ENCODE measurements at regions not wholly inside any gene's neighbourhood (a gene's known extent, or its start where the extent isn't known, plus 50 kb on each side); places are given as distances from the start of the nearest gene placed in this dataset.
"Not testable (repeated sequence)": the region's sequence is repeated elsewhere in the genome, so short reads cannot be mapped to it uniquely, and the experiment has no call there.

- H3K4me3 ChIP-seq (ENCODE audit: low read depth, low read length); H3K4me1 ChIP-seq (ENCODE audit: control insufficient read depth, insufficient read depth, low read length, unreplicated experiment); H3K79me2 ChIP-seq (ENCODE audit: control insufficient read depth, insufficient read depth, low read length, unreplicated experiment); H2AFZ ChIP-seq (ENCODE audit: low read length, unreplicated experiment); H3K27ac ChIP-seq (ENCODE audit: low read depth, low read length); H3K36me3 ChIP-seq (ENCODE audit: insufficient read depth, low read length); H3K27me3 ChIP-seq (ENCODE audit: insufficient read depth, low read length): not testable (repeated sequence)
These were observed 5507.7 kb upstream of the TPTE start for GRCh38 chr21:5013455-5014304.

- not testable (repeated sequence) for H3K4me1 ChIP-seq (ENCODE audit: control insufficient read depth, insufficient read depth, low read length, unreplicated experiment); H3K36me3 ChIP-seq (ENCODE audit: insufficient read depth, low read length); H3K79me2 ChIP-seq (ENCODE audit: control insufficient read depth, insufficient read depth, low read length, unreplicated experiment); H2AFZ ChIP-seq (ENCODE audit: low read length, unreplicated experiment); H3K4me3 ChIP-seq (ENCODE audit: low read depth, low read length); H3K27ac ChIP-seq (ENCODE audit: low read depth, low read length); H3K27me3 ChIP-seq (ENCODE audit: insufficient read depth, low read length)
These were observed 5506.2 kb upstream of the TPTE start for GRCh38 chr21:5015187-5015586.

- H3K4me3 ChIP-seq (ENCODE audit: low read depth, low read length); H3K27me3 ChIP-seq (ENCODE audit: insufficient read depth, low read length); H3K36me3 ChIP-seq (ENCODE audit: insufficient read depth, low read length); H2AFZ ChIP-seq (ENCODE audit: low read length, unreplicated experiment); H3K79me2 ChIP-seq (ENCODE audit: control insufficient read depth, insufficient read depth, low read length, unreplicated experiment); H3K27ac ChIP-seq (ENCODE audit: low read depth, low read length); H3K4me1 ChIP-seq (ENCODE audit: control insufficient read depth, insufficient read depth, low read length, unreplicated experiment): not testable (repeated sequence)
These were observed 5502.3 kb upstream of the TPTE start for GRCh38 chr21:5019120-5019519.

GRCh38 chr21:5021815-5022214 lies 5499.6 kb upstream of the TPTE start:
- not testable (repeated sequence) for H3K36me3 ChIP-seq (ENCODE audit: insufficient read depth, low read length); H3K4me1 ChIP-seq (ENCODE audit: control insufficient read depth, insufficient read depth, low read length, unreplicated experiment); H3K27ac ChIP-seq (ENCODE audit: low read depth, low read length); H3K79me2 ChIP-seq (ENCODE audit: control insufficient read depth, insufficient read depth, low read length, unreplicated experiment); H3K27me3 ChIP-seq (ENCODE audit: insufficient read depth, low read length); H3K4me3 ChIP-seq (ENCODE audit: low read depth, low read length); H2AFZ ChIP-seq (ENCODE audit: low read length, unreplicated experiment)

GRCh38 chr21:5022254-5022653 lies 5499.1 kb upstream of the TPTE start:
- H3K4me3 ChIP-seq (ENCODE audit: low read depth, low read length); H2AFZ ChIP-seq (ENCODE audit: low read length, unreplicated experiment); H3K27me3 ChIP-seq (ENCODE audit: insufficient read depth, low read length); H3K79me2 ChIP-seq (ENCODE audit: control insufficient read depth, insufficient read depth, low read length, unreplicated experiment); H3K27ac ChIP-seq (ENCODE audit: low read depth, low read length); H3K36me3 ChIP-seq (ENCODE audit: insufficient read depth, low read length); H3K4me1 ChIP-seq (ENCODE audit: control insufficient read depth, insufficient read depth, low read length, unreplicated experiment): not testable (repeated sequence)

- not testable (repeated sequence) for H3K4me3 ChIP-seq (ENCODE audit: low read depth, low read length); H3K27me3 ChIP-seq (ENCODE audit: insufficient read depth, low read length); H2AFZ ChIP-seq (ENCODE audit: low read length, unreplicated experiment); H3K79me2 ChIP-seq (ENCODE audit: control insufficient read depth, insufficient read depth, low read length, unreplicated experiment); H3K4me1 ChIP-seq (ENCODE audit: control insufficient read depth, insufficient read depth, low read length, unreplicated experiment); H3K36me3 ChIP-seq (ENCODE audit: insufficient read depth, low read length); H3K27ac ChIP-seq (ENCODE audit: low read depth, low read length)
These were observed 5498.6 kb upstream of the TPTE start for GRCh38 chr21:5022748-5023147.

GRCh38 chr21:5035147-5035546 lies 5486.2 kb upstream of the TPTE start:
- not testable (repeated sequence) for H3K79me2 ChIP-seq (ENCODE audit: control insufficient read depth, insufficient read depth, low read length, unreplicated experiment); H3K4me3 ChIP-seq (ENCODE audit: low read depth, low read length); H3K36me3 ChIP-seq (ENCODE audit: insufficient read depth, low read length); H3K27ac ChIP-seq (ENCODE audit: low read depth, low read length); H3K27me3 ChIP-seq (ENCODE audit: insufficient read depth, low read length); H3K4me1 ChIP-seq (ENCODE audit: control insufficient read depth, insufficient read depth, low read length, unreplicated experiment); H2AFZ ChIP-seq (ENCODE audit: low read length, unreplicated experiment)

GRCh38 chr21:5035587-5035986 lies 5485.8 kb upstream of the TPTE start:
- not testable (repeated sequence) for H2AFZ ChIP-seq (ENCODE audit: low read length, unreplicated experiment); H3K36me3 ChIP-seq (ENCODE audit: insufficient read depth, low read length)

GRCh38 chr21:5037606-5038331 lies 5483.6 kb upstream of the TPTE start:
- not testable (repeated sequence) for H3K79me2 ChIP-seq (ENCODE audit: control insufficient read depth, insufficient read depth, low read length, unreplicated experiment); H3K4me1 ChIP-seq (ENCODE audit: control insufficient read depth, insufficient read depth, low read length, unreplicated experiment); H3K27me3 ChIP-seq (ENCODE audit: insufficient read depth, low read length); H3K27ac ChIP-seq (ENCODE audit: low read depth, low read length); H3K36me3 ChIP-seq (ENCODE audit: insufficient read depth, low read length); H3K4me3 ChIP-seq (ENCODE audit: low read depth, low read length); H2AFZ ChIP-seq (ENCODE audit: low read length, unreplicated experiment)

More at GRCh38 chr21:5035587-5035986, 5485.8 kb upstream of the TPTE start:
- H3K4me3 ChIP-seq (ENCODE audit: low read depth, low read length); H3K27ac ChIP-seq (ENCODE audit: low read depth, low read length); H3K27me3 ChIP-seq (ENCODE audit: insufficient read depth, low read length); H3K79me2 ChIP-seq (ENCODE audit: control insufficient read depth, insufficient read depth, low read length, unreplicated experiment); H3K4me1 ChIP-seq (ENCODE audit: control insufficient read depth, insufficient read depth, low read length, unreplicated experiment): not testable (repeated sequence)

- not testable (repeated sequence) for H3K36me3 ChIP-seq (ENCODE audit: insufficient read depth, low read length); H3K4me3 ChIP-seq (ENCODE audit: low read depth, low read length); H3K27me3 ChIP-seq (ENCODE audit: insufficient read depth, low read length); H2AFZ ChIP-seq (ENCODE audit: low read length, unreplicated experiment); H3K4me1 ChIP-seq (ENCODE audit: control insufficient read depth, insufficient read depth, low read length, unreplicated experiment); H3K79me2 ChIP-seq (ENCODE audit: control insufficient read depth, insufficient read depth, low read length, unreplicated experiment); H3K27ac ChIP-seq (ENCODE audit: low read depth, low read length)
These were observed 5481.5 kb upstream of the TPTE start for GRCh38 chr21:5039926-5040325.

- not testable (repeated sequence) for H3K4me3 ChIP-seq (ENCODE audit: low read depth, low read length); H3K4me1 ChIP-seq (ENCODE audit: control insufficient read depth, insufficient read depth, low read length, unreplicated experiment); H3K27me3 ChIP-seq (ENCODE audit: insufficient read depth, low read length); H2AFZ ChIP-seq (ENCODE audit: low read length, unreplicated experiment); H3K79me2 ChIP-seq (ENCODE audit: control insufficient read depth, insufficient read depth, low read length, unreplicated experiment); H3K27ac ChIP-seq (ENCODE audit: low read depth, low read length); H3K36me3 ChIP-seq (ENCODE audit: insufficient read depth, low read length)
These were observed 5478.8 kb upstream of the TPTE start for GRCh38 chr21:5042583-5042982.
